ENCODE measurements at regions not wholly inside any gene's neighbourhood (a gene's known extent, or its start where the extent isn't known, plus 50 kb on each side); places are given as distances from the start of the nearest gene placed in this dataset.

DNA sequence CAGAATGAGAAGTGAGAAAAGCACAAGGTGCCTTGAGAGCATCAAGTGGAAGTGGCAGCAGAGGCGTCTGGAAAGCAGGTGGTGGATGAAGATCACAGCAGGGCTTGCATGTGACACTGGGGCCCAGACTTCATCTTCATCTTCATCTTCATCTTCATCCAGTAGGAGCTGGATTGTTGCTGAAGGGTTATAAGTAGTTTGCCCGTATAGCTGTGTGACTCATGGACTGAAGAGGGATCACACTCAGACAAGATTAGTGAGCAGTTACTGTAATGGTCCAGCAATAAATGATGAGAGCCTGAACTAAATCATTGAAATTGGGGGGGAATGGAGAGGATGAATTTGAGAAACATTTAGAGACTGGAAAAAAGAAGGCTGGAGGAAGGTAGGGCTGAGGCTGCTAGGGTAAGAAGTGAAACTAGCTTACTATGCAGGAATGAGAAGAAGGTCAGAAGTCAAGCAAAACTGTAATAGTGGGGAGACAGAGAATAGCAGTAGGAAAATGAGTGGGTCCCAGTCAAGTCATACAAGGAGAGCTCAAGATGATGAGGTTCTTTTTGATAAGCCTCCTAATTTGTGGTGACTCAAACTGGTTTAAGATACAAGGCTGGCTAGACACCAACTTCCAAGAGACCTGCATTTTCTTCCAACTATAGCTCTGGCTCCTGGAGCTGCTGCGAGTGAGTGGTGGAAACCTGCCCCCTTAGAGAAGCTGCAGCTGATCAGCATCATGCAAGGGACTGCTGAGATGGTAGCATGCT is 92.3 kb upstream of the BEND6 start:
- TF ChIP-seq, protein P1, sequence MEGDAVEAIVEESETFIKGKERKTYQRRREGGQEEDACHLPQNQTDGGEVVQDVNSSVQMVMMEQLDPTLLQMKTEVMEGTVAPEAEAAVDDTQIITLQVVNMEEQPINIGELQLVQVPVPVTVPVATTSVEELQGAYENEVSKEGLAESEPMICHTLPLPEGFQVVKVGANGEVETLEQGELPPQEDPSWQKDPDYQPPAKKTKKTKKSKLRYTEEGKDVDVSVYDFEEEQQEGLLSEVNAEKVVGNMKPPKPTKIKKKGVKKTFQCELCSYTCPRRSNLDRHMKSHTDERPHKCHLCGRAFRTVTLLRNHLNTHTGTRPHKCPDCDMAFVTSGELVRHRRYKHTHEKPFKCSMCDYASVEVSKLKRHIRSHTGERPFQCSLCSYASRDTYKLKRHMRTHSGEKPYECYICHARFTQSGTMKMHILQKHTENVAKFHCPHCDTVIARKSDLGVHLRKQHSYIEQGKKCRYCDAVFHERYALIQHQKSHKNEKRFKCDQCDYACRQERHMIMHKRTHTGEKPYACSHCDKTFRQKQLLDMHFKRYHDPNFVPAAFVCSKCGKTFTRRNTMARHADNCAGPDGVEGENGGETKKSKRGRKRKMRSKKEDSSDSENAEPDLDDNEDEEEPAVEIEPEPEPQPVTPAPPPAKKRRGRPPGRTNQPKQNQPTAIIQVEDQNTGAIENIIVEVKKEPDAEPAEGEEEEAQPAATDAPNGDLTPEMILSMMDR (IDR thresholded peaks at IDR 0.05; ENCODE audit: insufficient read depth, low read length) = no peak
- TF ChIP-seq GABPA (IDR thresholded peaks at IDR 0.05; ENCODE audit: low read depth) = no peak
- TF ChIP-seq POLR2AphosphoS5 (IDR thresholded peaks at IDR 0.05; ENCODE audit: low read depth) = no peak
